Gastrocnemius medialis (tissue), 4 donors: ENCODE measurements at regions not wholly inside any gene's neighbourhood (a gene's known extent, or its start where the extent isn't known, plus 50 kb on each side); places are given as distances from the start of the nearest gene placed in this dataset.

Experiments
- POLR2A ChIP-seq, 2 donors: fragments of 450-650 bp; IDR thresholded peaks; one replicate each; pipeline ENCODE4 v1.6.1; 2017; ENCODE audit warnings: antibody characterized with exemption in 2 of 2, mild to moderate bottlenecking in 2 of 2, moderate library complexity in 2 of 2
- TF ChIP-seq, protein P1 (sequence below), 5 experiments: fragments of 450-650 bp in 3 of 5; fragments of 200-600 bp in 2 of 5; sonication (generic) in 2 of 5; IDR thresholded peaks in 4 of 5; conservative IDR thresholded peaks in 1 of 5; 1 replicate in 4 of 5; 2 replicates in 1 of 5; pipeline ENCODE4 v1.5.1; 2016 to 2019; ENCODE audit warnings: antibody characterized with exemption in 5 of 5, mild to moderate bottlenecking in 3 of 5, moderate library complexity in 3 of 5

DNA sequence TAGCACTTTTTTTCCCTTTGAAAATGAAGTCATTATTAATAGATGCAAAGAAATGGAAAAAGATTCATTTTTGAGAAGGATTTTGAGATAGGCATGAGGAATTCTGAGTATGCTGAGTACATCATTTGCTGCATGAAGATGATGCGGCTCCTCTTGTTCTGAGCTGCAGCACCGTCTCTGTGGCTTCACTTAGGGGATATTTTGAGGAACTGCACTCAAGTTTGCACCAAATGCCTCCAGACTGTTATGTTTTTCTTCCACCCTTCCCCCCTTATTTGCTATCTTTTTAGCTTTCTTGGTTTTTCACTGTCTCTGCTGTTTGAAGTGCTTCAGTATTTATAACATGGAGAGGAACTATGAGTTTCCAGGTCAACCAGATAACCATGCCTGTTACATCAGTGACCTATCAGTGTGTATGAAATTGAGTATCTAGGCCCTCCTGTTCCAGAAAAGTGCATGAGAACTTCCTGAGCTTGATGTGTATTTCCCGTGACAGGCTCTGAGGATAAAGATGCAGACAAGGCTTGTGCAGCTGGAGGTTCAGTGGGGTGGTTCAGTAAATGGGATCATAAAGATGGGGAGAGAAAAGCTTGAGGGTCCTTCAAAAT, 128.7 kb downstream of the PDCD6IP start:
- TF ChIP-seq, protein P1, sequence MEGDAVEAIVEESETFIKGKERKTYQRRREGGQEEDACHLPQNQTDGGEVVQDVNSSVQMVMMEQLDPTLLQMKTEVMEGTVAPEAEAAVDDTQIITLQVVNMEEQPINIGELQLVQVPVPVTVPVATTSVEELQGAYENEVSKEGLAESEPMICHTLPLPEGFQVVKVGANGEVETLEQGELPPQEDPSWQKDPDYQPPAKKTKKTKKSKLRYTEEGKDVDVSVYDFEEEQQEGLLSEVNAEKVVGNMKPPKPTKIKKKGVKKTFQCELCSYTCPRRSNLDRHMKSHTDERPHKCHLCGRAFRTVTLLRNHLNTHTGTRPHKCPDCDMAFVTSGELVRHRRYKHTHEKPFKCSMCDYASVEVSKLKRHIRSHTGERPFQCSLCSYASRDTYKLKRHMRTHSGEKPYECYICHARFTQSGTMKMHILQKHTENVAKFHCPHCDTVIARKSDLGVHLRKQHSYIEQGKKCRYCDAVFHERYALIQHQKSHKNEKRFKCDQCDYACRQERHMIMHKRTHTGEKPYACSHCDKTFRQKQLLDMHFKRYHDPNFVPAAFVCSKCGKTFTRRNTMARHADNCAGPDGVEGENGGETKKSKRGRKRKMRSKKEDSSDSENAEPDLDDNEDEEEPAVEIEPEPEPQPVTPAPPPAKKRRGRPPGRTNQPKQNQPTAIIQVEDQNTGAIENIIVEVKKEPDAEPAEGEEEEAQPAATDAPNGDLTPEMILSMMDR (IDR thresholded peaks at IDR 0.05 in 4 of 5, conservative IDR thresholded peaks at IDR 0.05 in 1 of 5) = no peak
- TF ChIP-seq POLR2A (IDR thresholded peaks at IDR 0.05) = no peak
